ENCODE measurements at regions not wholly inside any gene's neighbourhood (a gene's known extent, or its start where the extent isn't known, plus 50 kb on each side); places are given as distances from the start of the nearest gene placed in this dataset.

DNA sequence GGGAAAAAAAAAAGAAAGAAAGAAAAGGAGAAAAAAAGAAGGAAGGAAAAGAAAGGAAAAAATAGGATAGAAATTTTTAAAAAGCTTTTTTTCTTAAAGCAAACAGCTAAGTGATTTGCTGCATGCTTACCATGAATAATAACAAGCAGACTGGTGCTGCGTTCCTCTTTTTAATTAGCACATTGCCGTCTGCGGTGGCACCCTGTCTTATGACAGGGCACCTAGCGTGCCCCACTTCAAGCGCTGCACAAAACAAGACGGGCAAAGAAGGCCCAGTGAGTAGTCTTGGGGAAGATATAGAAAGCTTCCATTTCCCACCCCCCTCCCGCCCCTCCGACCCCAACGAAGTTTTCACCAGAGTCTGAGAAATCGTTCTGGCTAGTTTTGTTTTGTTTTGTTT is 513.9 kb downstream of the ZNF608 start:
- no peak for DNase-seq (ENCODE audit: low spot score)

- DNase-seq (ENCODE audit: low spot score): no peak
Observed at GRCh38 chr5:124231802-124232201, 514.6 kb downstream of the ZNF608 start.

GRCh38 chr5:124231230-124231629 is 515.2 kb downstream of the ZNF608 start:
- DNase-seq (ENCODE audit: low spot score): no peak

- DNase-seq (ENCODE audit: low spot score): no peak
Observed at GRCh38 chr5:124230456-124230855, 516.0 kb downstream of the ZNF608 start.

GRCh38 chr5:124229352-124229751 is 517.1 kb downstream of the ZNF608 start:
- no peak for DNase-seq (ENCODE audit: low spot score)

DNA sequence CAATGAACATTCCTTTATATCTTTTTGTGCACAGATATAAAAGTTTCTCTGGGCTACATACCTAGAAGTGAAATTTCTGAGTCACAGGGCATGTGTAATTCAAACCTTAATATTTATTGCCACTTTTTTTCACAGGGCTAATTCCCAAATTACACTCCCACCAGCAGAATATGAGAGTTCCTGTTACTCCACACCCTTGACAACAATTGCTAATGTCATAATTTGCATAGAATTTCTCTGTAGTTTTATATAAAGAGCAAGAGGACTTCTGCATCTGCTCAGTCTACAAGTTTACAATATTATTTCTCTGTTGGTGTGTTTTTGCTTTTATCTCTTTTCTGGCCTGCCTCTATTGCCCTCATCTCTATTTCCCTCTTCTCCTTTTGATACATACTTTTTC is 518.5 kb downstream of the ZNF608 start:
- no peak for DNase-seq (ENCODE audit: low spot score)

- DNase-seq (ENCODE audit: low spot score): no peak
Observed at GRCh38 chr5:124220418-124220817, 526.0 kb downstream of the ZNF608 start.

GRCh38 chr5:124212934-124213333 is 533.5 kb downstream of the ZNF608 start:
- DNase-seq (ENCODE audit: low spot score): no peak

DNA sequence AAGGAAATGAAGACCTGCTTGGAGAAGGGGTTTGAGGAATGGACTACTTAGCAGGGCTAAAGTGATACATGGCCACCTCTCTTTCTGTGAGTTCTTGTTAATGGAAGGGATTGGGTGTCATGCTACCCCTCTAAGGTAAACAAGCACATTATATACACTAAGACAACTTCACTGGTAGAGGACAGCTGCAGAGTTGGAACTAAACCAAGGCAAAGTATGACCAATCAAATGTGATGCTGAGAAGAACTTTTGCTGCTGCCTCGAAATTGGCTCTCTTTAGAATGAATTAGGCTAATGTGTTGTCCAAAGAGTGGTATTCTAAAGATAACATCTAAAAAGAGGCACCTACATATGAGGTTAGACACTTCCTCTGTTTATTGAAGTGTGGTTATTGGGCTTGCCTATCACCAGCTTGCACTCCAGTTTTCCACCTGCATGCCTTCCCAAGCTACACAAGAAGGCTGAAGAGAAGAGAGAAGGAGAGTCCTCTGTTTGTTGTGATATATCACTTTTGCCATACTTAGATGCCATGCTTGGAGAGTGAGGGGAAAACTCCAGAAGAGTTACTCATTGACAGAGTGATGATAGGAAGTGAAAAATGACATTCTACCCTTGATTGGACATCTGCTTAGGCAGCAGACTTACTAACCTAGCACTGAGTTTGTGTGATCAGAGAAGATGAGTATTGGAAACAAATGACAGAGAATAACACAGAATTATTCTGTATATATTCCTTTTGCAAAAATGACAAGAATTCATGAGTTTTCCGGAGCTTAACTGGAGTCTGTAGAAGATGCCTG is 536.1 kb downstream of the ZNF608 start:
- no peak for DNase-seq (ENCODE audit: low spot score)

DNA sequence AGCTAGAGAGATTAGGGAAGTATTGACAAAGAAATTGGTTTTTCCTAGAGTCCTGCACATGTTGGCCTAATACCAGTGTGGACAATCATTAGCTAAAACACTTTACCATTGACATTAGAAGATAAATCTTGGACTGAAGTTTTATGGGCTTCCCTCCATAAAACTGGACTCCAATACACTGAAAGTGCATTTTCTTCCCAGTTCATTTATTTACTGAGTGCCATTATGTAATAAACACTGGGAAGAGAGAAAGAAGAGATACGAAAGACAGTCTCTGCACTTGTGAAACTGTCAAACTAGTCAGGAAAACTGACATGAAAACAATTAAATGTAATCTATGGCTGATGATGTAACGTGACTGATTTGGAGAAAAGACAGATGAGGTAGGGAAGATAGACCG is 539.3 kb downstream of the ZNF608 start:
- no peak for DNase-seq (ENCODE audit: low spot score)

DNA sequence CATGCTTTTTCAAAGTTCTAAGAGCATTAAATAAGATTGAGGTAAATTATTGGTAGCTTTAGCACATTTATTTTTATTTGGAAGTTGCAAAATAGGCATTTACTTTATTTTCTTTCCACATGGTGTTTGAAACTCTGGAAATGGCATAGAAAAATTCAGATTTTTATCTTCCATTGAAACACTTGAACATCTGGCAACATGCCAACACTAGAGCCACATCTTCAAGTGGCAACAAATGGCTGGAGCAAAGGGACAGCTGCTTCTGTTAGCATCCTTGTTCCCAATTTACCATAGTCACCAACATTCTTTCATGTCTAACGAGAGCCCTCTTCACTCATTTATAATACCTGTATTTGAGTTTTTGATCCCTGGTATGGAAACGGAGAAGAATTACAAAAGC is 539.9 kb downstream of the ZNF608 start:
- DNase-seq (ENCODE audit: low spot score): no peak

GRCh38 chr5:124203303-124203702 is 543.1 kb downstream of the ZNF608 start:
- DNase-seq (ENCODE audit: low spot score): no peak

GRCh38 chr5:124200381-124200780 is 546.1 kb downstream of the ZNF608 start:
- DNase-seq (ENCODE audit: low spot score): no peak

DNA sequence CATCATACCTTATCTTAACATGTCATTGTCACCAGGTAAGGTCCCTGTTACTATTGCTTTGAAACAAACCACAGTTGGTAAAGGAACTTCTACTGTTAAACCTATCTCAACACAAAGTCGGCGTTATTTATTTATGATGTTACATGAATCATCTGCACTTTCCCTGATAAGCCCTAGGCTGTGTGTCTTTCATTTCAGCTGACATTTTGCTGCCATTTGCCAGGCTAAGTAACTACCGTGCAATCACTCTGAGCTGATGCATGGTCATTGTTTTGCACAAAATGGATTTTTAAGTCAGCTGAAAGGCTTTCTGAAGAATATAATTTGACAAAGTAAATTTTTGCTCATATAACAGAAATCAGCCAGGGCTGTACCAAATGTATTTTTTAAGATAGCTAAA is 546.5 kb downstream of the ZNF608 start:
- DNase-seq (ENCODE audit: low spot score): no peak

GRCh38 chr5:124195411-124195810 is 551.0 kb downstream of the ZNF608 start:
- no peak for DNase-seq (ENCODE audit: low spot score)

DNA sequence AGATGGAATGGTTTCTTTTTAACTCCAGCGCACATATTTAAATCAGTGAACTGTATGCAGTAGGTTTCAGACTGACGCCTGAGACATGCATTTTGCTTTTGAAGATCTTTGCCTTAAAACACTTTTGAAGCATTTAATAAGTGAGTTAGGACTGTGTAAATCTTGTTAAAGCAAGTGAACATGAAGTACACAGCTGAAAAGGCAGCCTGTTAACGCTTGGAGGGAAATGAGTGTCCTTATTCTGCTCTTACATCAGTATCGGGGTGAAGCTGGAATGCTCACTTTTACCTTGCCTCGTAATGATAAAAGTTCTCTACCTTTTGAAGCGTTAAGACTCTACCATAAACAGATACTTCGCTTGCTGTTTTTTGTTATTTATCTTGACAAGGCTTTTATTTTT is 552.2 kb downstream of the ZNF608 start:
- no peak for DNase-seq (ENCODE audit: low spot score)

GRCh38 chr5:124193371-124193789 is 553.1 kb downstream of the ZNF608 start:
- DNase-seq (ENCODE audit: low spot score): no peak

DNA sequence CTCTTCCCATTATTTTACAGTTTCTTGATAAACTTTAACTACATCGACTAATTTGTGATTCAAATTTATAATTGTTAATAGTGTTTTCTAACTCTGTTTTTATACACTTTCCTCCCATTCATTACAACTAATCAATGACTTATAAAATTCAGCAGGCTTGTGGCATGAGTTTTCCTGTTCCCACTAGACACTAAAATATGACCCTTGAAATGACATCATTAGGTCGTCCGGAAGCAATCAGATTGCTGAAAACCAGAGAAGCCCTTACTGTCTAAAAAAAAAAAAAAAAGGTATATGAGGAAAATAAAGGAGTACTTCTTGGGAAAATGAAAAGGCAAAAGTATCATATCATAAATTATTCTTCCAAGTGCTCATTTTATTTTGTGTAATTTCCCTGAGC is 553.7 kb downstream of the ZNF608 start:
- no peak for DNase-seq (ENCODE audit: low spot score)

DNA sequence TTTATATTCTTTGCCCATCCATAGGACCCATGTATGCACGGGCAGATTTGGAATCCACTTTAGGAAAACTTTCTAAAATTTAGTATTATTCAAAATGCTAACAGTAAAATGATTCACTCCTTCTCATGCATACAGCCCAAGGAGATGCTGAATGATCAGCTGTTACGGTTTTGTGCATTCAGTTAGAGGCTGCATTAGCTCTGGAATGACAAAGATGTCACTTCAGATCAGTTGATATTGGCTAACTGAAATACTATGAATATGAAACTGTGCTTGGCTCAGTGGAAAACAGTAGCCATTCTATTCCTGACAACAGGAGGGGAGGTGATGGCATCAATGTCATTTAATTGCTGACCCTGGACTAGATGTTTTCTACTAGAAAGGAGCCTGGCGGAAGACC is 560.7 kb downstream of the ZNF608 start:
- DNase-seq (ENCODE audit: low spot score): no peak

DNA sequence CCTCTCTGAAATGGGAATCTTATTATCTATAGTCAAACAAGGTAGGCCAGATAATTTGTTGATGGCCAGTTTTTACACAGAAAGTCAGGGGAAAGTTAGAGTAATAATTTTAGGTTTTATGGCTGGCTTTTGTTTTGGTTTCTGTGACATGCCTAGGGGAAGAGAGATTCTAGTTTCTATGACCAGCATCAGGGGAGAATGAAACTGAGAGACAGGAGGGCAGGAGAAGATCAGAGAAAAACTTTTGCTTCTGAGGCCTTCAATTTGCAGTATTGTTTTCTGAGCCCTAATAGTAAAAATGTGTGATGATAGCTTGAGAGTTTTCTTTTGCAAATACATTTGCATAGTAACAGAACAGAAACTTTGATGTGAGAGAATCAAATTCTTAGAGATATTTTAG is 564.3 kb downstream of the ZNF608 start:
- DNase-seq (ENCODE audit: low spot score): no peak

DNA sequence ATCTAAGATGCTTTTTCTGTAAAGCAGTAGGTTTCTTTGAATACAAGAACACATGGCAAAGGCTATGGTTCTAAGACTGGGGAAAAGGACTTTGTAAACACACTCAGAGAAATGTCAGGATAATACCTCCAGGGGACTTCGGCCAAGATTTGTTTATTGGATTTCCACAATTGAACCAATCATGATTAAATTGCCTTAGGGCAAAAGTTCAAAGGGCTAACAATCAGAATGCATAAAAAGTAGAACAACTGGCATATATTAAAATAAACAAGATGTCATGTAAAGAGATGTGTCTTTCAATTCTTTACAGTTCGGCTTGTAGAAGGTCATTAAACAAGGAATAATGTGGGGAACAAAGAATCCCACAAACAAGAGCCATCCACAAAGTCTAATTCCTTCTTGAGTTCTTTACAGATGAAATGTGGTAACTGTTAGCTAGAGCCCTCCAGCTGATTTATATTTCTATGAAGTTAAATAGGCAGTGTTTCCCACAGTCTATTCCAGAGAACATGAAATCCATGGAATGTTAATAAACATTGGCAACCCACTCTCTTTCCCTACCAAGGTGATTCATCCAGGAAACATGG is 565.5 kb downstream of the ZNF608 start:
- no peak for DNase-seq (ENCODE audit: low spot score)

DNA sequence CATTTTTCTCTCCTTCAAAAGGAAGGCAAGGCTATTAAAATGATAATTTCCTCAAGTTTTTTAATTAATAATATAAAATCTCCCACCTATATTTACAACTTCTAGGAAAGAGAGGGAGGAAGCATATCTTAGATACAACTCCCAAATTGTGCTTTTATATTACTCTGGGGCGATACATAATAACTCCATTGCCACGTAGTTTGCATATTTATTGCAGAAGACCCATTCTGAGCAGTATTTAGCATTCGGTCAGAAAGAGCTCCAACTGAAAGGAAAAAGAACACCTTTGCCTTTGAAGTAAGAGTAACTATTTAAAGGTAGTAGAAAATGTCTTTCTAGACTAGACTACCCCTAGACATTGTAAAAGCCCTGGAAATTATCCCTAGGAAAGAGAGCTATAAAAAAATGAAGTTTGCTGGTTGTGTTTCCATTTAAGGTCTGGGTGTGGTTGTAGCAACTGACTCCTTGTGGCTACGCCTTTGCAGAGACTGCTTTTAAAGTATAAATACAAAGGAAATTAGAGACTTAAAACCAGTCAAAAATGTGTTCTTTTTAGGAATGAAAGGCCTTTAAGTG is 566.1 kb downstream of the ZNF608 start:
- no peak for DNase-seq (ENCODE audit: low spot score)

- no peak for DNase-seq (ENCODE audit: low spot score)
Observed at GRCh38 chr5:124179819-124180218, 566.6 kb downstream of the ZNF608 start.

DNA sequence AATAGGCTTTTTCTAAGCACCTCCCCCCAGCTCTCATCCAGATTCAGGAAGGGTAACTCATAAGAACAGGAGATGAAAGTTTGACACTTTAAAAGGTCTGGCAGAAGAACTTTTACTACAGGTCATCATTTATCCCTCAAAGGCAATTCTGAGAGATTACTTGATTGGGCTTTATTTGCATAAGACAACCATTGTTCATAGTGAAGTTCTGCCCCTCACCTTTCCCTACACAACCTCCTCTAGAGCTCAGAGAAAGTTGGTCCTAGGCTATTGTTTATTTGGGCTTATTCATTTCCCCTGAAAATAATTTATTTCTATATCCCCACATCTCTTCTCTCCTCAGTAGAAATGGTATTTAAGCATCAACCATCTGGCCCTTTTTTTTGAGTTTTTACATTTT is 568.4 kb downstream of the ZNF608 start:
- DNase-seq (ENCODE audit: low spot score): no peak

Data from SW480 (cell line).